ENCODE measurements at regions not wholly inside any gene's neighbourhood (a gene's known extent, or its start where the extent isn't known, plus 50 kb on each side); places are given as distances from the start of the nearest gene placed in this dataset.
"Not testable (repeated sequence)": the region's sequence is repeated elsewhere in the genome, so short reads cannot be mapped to it uniquely, and the experiment has no call there.

- DNase-seq = no peak
Observed at GRCh38 chr16:72654535-72654934, 393.4 kb downstream of the ZFHX3 start.

- DNase-seq = no peak
Observed at GRCh38 chr16:72649254-72649944, 398.5 kb downstream of the ZFHX3 start.

GRCh38 chr16:72646615-72647014 lies 401.3 kb downstream of the ZFHX3 start:
- DNase-seq = no peak

- no peak for DNase-seq
Observed at GRCh38 chr16:72645538-72645937, 402.4 kb downstream of the ZFHX3 start.

GRCh38 chr16:72644911-72645310 lies 403.0 kb downstream of the ZFHX3 start:
- DNase-seq = no peak

GRCh38 chr16:72639494-72639893 lies 408.4 kb downstream of the ZFHX3 start:
- DNase-seq = no peak

GRCh38 chr16:72637306-72637705 lies 410.6 kb downstream of the ZFHX3 start:
- no peak for DNase-seq

- no peak for DNase-seq
Observed at GRCh38 chr16:72635694-72636093, 412.2 kb downstream of the ZFHX3 start.

GRCh38 chr16:72635104-72635503 lies 412.8 kb downstream of the ZFHX3 start:
- no peak for DNase-seq

- DNase-seq = not testable (repeated sequence)
Observed at GRCh38 chr16:72627182-72627896, 420.6 kb downstream of the ZFHX3 start.

- no peak for DNase-seq
Observed at GRCh38 chr16:72626623-72627022, 421.3 kb downstream of the ZFHX3 start.

- no peak for DNase-seq
Observed at GRCh38 chr16:72621651-72622050, 426.3 kb downstream of the ZFHX3 start.

GRCh38 chr16:72620853-72621252 lies 427.1 kb downstream of the ZFHX3 start:
- DNase-seq = no peak

- no peak for DNase-seq
Observed at GRCh38 chr16:72620348-72620747, 427.6 kb downstream of the ZFHX3 start.

GRCh38 chr16:72615856-72616255 lies 432.1 kb downstream of the ZFHX3 start:
- DNase-seq = no peak

- no peak for DNase-seq
Observed at GRCh38 chr16:72612718-72613117, 435.2 kb downstream of the ZFHX3 start.

- no peak for DNase-seq
Observed at GRCh38 chr16:72612256-72612655, 435.7 kb downstream of the ZFHX3 start.

GRCh38 chr16:72609933-72610332 lies 438.0 kb upstream of the PMFBP1 start:
- no peak for DNase-seq

GRCh38 chr16:72609066-72609465 lies 437.1 kb upstream of the PMFBP1 start:
- DNase-seq = no peak

GRCh38 chr16:72604375-72604774 lies 432.4 kb upstream of the PMFBP1 start:
- no peak for DNase-seq

- DNase-seq = no peak
Observed at GRCh38 chr16:72602499-72602898, 430.5 kb upstream of the PMFBP1 start.

- DNase-seq = no peak
Observed at GRCh38 chr16:72598696-72599095, 426.7 kb upstream of the PMFBP1 start.

- no peak for DNase-seq
Observed at GRCh38 chr16:72597938-72598337, 426.0 kb upstream of the PMFBP1 start.

- DNase-seq = no peak
Observed at GRCh38 chr16:72596373-72596772, 424.4 kb upstream of the PMFBP1 start.

All from DMS 273 treated with DMSO at 0.1 percent for 48 hours (cell line).